ENCODE measurements at regions not wholly inside any gene's neighbourhood (a gene's known extent, or its start where the extent isn't known, plus 50 kb on each side); places are given as distances from the start of the nearest gene placed in this dataset.

DNA sequence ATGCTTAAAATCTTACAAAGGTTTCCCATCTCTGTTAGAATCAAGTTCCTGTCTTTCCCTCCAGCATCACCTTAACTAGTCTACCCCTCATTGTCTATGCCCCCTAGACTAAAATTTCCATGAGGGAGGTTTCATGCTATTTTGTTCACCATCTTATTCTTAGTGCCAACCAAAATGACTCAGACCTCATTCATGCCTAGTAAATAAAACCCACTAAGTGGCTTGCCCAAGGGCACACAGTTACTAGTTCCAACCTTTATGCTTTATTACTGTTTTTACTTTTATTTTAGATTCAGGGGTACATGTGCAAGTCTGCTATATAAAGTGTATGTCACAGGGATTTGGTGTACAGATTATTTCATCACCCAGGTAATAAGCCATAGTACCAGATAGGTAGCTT lies 469.1 kb upstream of the FAT3 start:
- TF ChIP-seq TCF7L2 (IDR thresholded peaks at IDR 0.05; ENCODE audit: borderline replicate concordance, low read depth, low read length) (no peak), ZNF664 (tag by site-specific recombination; IDR thresholded peaks at IDR 0.05) (no peak), ZNF155 (tag by site-specific recombination; IDR thresholded peaks at IDR 0.05) (no peak), ZNF112 (tag by site-specific recombination; IDR thresholded peaks at IDR 0.05) (no peak), ZNF777 (tag by site-specific recombination; IDR thresholded peaks at IDR 0.05; ENCODE audit: borderline replicate concordance) (no peak), ZNF624 (tag by site-specific recombination; IDR thresholded peaks at IDR 0.05) (no peak), ZNF302 (tag by site-specific recombination; IDR thresholded peaks at IDR 0.05; ENCODE audit: low read depth) (no peak), ZNF221 (tag by site-specific recombination; IDR thresholded peaks at IDR 0.05; ENCODE audit: borderline replicate concordance) (no peak), ZNF792 (tag by site-specific recombination; IDR thresholded peaks at IDR 0.05) (no peak), ZXDB (tag by site-specific recombination; IDR thresholded peaks at IDR 0.05) (no peak), ZNF292 (tag by site-specific recombination; IDR thresholded peaks at IDR 0.05; ENCODE audit: borderline replicate concordance, low read depth) (no peak), SCRT2 (tag by site-specific recombination; IDR thresholded peaks at IDR 0.05) (no peak)
- TF ChIP-seq, protein P1, sequence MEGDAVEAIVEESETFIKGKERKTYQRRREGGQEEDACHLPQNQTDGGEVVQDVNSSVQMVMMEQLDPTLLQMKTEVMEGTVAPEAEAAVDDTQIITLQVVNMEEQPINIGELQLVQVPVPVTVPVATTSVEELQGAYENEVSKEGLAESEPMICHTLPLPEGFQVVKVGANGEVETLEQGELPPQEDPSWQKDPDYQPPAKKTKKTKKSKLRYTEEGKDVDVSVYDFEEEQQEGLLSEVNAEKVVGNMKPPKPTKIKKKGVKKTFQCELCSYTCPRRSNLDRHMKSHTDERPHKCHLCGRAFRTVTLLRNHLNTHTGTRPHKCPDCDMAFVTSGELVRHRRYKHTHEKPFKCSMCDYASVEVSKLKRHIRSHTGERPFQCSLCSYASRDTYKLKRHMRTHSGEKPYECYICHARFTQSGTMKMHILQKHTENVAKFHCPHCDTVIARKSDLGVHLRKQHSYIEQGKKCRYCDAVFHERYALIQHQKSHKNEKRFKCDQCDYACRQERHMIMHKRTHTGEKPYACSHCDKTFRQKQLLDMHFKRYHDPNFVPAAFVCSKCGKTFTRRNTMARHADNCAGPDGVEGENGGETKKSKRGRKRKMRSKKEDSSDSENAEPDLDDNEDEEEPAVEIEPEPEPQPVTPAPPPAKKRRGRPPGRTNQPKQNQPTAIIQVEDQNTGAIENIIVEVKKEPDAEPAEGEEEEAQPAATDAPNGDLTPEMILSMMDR (tag by site-specific recombination; IDR thresholded peaks at IDR 0.05) = no peak
- TF ChIP-seq, protein P2, sequence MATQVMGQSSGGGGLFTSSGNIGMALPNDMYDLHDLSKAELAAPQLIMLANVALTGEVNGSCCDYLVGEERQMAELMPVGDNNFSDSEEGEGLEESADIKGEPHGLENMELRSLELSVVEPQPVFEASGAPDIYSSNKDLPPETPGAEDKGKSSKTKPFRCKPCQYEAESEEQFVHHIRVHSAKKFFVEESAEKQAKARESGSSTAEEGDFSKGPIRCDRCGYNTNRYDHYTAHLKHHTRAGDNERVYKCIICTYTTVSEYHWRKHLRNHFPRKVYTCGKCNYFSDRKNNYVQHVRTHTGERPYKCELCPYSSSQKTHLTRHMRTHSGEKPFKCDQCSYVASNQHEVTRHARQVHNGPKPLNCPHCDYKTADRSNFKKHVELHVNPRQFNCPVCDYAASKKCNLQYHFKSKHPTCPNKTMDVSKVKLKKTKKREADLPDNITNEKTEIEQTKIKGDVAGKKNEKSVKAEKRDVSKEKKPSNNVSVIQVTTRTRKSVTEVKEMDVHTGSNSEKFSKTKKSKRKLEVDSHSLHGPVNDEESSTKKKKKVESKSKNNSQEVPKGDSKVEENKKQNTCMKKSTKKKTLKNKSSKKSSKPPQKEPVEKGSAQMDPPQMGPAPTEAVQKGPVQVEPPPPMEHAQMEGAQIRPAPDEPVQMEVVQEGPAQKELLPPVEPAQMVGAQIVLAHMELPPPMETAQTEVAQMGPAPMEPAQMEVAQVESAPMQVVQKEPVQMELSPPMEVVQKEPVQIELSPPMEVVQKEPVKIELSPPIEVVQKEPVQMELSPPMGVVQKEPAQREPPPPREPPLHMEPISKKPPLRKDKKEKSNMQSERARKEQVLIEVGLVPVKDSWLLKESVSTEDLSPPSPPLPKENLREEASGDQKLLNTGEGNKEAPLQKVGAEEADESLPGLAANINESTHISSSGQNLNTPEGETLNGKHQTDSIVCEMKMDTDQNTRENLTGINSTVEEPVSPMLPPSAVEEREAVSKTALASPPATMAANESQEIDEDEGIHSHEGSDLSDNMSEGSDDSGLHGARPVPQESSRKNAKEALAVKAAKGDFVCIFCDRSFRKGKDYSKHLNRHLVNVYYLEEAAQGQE (tag by site-specific recombination; IDR thresholded peaks at IDR 0.05) = no peak
